GM12875 (cell line): ENCODE measurements at regions not wholly inside any gene's neighbourhood (a gene's known extent, or its start where the extent isn't known, plus 50 kb on each side); places are given as distances from the start of the nearest gene placed in this dataset.

Experiments
- H3K4me3 ChIP-seq: one replicate; pipeline ENCODE4 v1.5.1; 2011; ENCODE audit warnings: low read depth, low read length, control low read depth
- CTCF ChIP-seq: IDR thresholded peaks from 2 replicates; pipeline ENCODE4 v1.5.1; 2011; ENCODE audit warnings: low read depth, mild to moderate bottlenecking, control low read depth, inconsistent platforms, low read length, moderate library complexity, borderline replicate concordance; ENCODE audit not compliant: insufficient read depth

GRCh38 chr2:221778025-221778424 lies 205.9 kb upstream of the EPHA4 start:
- no peak overlapping the region for H3K4me3 ChIP-seq
- no peak for TF ChIP-seq CTCF

GRCh38 chr2:221777119-221777518 lies 205.0 kb upstream of the EPHA4 start:
- H3K4me3 ChIP-seq: no peak overlapping the region

GRCh38 chr2:221775096-221775495 lies 203.0 kb upstream of the EPHA4 start:
- no peak for TF ChIP-seq CTCF
- no peak overlapping the region for H3K4me3 ChIP-seq

More at GRCh38 chr2:221777119-221777518, 205.0 kb upstream of the EPHA4 start:
- no peak for TF ChIP-seq CTCF

- no peak overlapping the region for H3K4me3 ChIP-seq
- no peak for TF ChIP-seq CTCF
Observed at GRCh38 chr2:221774136-221774535, 202.0 kb upstream of the EPHA4 start.

GRCh38 chr2:221771297-221771696 lies 199.2 kb upstream of the EPHA4 start:
- TF ChIP-seq CTCF: no peak
- no peak overlapping the region for H3K4me3 ChIP-seq

- no peak overlapping the region for H3K4me3 ChIP-seq
- TF ChIP-seq CTCF: no peak
Observed at GRCh38 chr2:221767106-221768012, 195.3 kb upstream of the EPHA4 start.

GRCh38 chr2:221762496-221762895 lies 190.4 kb upstream of the EPHA4 start:
- H3K4me3 ChIP-seq: no peak overlapping the region
- TF ChIP-seq CTCF: no peak
